GM19455 (cell line): ENCODE measurements at regions not wholly inside any gene's neighbourhood (a gene's known extent, or its start where the extent isn't known, plus 50 kb on each side); places are given as distances from the start of the nearest gene placed in this dataset.
"Not testable (repeated sequence)": the region's sequence is repeated elsewhere in the genome, so short reads cannot be mapped to it uniquely, and the experiment has no call there.

Source experiments
- ATAC-seq: cut with Tn5 transposase; IDR thresholded peaks from one replicate; pipeline ENCODE4 v1.9.1; 2021; ENCODE audit not compliant: unreplicated experiment

GRCh38 chr7:138169441-138169851, 93.2 kb downstream of the AKR1D1 start:
- ATAC-seq, result no peak

GRCh38 chr7:138170298-138170697, 94.0 kb downstream of the AKR1D1 start:
- ATAC-seq, result no peak

GRCh38 chr7:138170959-138171703, 94.9 kb downstream of the AKR1D1 start:
- ATAC-seq, result peak; percentile 88

GRCh38 chr7:138173548-138173947, 97.3 kb downstream of the AKR1D1 start:
- no peak for ATAC-seq

- no peak for ATAC-seq
These were observed 99.8 kb downstream of the AKR1D1 start for GRCh38 chr7:138176060-138176459.

GRCh38 chr7:138184191-138184590, 107.9 kb downstream of the AKR1D1 start:
- no peak for ATAC-seq

GRCh38 chr7:138185132-138185908, 109.1 kb downstream of the AKR1D1 start:
- ATAC-seq, result no peak

GRCh38 chr7:138186951-138187351, 110.7 kb downstream of the AKR1D1 start:
- ATAC-seq, result no peak

GRCh38 chr7:138188290-138188858, 112.1 kb downstream of the AKR1D1 start:
- no peak for ATAC-seq

- no peak for ATAC-seq
These were observed 118.3 kb downstream of the AKR1D1 start for GRCh38 chr7:138194567-138194966.

GRCh38 chr7:138195151-138195571, 118.9 kb downstream of the AKR1D1 start:
- no peak for ATAC-seq

GRCh38 chr7:138196503-138196946, 120.3 kb downstream of the AKR1D1 start:
- ATAC-seq, result not testable (repeated sequence)

GRCh38 chr7:138196971-138197896, 121.0 kb downstream of the AKR1D1 start:
- ATAC-seq, result no peak

- no peak for ATAC-seq
These were observed 128.2 kb downstream of the AKR1D1 start for GRCh38 chr7:138204285-138204981.

- no peak for ATAC-seq
These were observed 128.7 kb downstream of the AKR1D1 start for GRCh38 chr7:138204982-138205298.

GRCh38 chr7:138205614-138206150, 129.4 kb downstream of the AKR1D1 start:
- no peak for ATAC-seq

GRCh38 chr7:138207555-138207971, 131.3 kb downstream of the AKR1D1 start:
- ATAC-seq, result no peak

- no peak for ATAC-seq
These were observed 131.9 kb downstream of the AKR1D1 start for GRCh38 chr7:138208142-138208570.

GRCh38 chr7:138208864-138209263, 132.6 kb downstream of the AKR1D1 start:
- no peak for ATAC-seq

- ATAC-seq, result no peak
These were observed 136.1 kb downstream of the AKR1D1 start for GRCh38 chr7:138212314-138212713.
